ENCODE measurements at regions not wholly inside any gene's neighbourhood (a gene's known extent, or its start where the extent isn't known, plus 50 kb on each side); places are given as distances from the start of the nearest gene placed in this dataset.

DNA sequence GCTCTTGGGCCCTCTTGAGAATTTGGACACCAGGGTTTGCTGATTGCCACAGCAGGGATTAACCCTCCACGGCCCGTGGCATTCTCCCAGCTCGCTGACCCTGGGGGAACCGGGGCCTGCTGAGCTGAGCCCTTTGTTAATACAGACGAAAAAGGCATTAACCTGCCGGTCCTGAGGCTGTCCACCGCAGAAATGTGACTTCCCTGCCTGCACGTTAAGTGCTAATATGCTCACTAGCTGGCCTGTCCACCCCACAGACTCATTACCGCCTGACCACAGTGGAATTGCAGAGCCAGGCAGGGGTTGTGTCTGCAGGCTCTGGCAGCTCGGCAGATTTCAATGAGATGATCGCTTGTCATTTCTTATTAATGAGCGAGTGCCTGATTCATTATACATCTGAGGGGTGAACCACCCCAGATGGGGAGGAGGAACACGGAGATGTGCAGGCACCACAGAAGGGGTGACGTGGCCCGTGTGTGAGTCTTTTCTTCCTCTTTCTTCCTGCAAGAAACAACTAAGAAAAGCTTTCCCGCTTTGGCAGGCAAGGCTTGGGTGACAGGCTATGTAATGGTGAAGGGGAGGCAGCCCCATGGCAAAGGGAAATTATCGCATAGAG lies 126.0 kb downstream of the GLI2 start:
- Mint-ChIP-seq H3K4me3 (no peak overlapping the region), H3K27me3 (ENCODE audit: low read depth) (no peaks in the 10 kb centered on the region), H3K27ac (peak overlapping the region; percentile 33; the same call in 1 of the 2 replicates), H3K9me3 (no peaks in the 10 kb centered on the region), H3K36me3 (no peaks in the 10 kb centered on the region), H3K4me1 (peaks cover 71% of the 10 kb centered on the region)
- ATAC-seq, result no peak
- ChIA-PET CTCF (interaction anchor here (0.6 to 5.2 kb wide), 3 partner anchors 10 to 166 kb away, joined by 3 to 23 read pairs (median 4); no protein-coding TSS in a partner anchor), POLR2A (no interaction called here)
- TF ChIP-seq FOXP1 (CRISPR knock-in tag; IDR thresholded peaks at IDR 0.05; ENCODE audit: borderline replicate concordance) (no peak), SMAD3 (CRISPR knock-in tag; IDR thresholded peaks at IDR 0.05; ENCODE audit: borderline replicate concordance) (no peak), RORB (CRISPR knock-in tag; IDR thresholded peaks at IDR 0.05) (no peak), SOX15 (CRISPR knock-in tag; IDR thresholded peaks at IDR 0.05) (no peak), TEAD1 (CRISPR knock-in tag; IDR thresholded peaks at IDR 0.05) (no peak), SMAD4 (CRISPR knock-in tag; IDR thresholded peaks at IDR 0.05) (no peak), ATF2 (CRISPR knock-in tag; IDR thresholded peaks at IDR 0.05; ENCODE audit: borderline replicate concordance, low read depth) (no peak), PRDM15 (CRISPR knock-in tag; IDR thresholded peaks at IDR 0.05) (no peak), HMGA2 (CRISPR knock-in tag; IDR thresholded peaks at IDR 0.05) (no peak), ETV6 (CRISPR knock-in tag; IDR thresholded peaks at IDR 0.05) (no peak), JAZF1 (CRISPR knock-in tag; IDR thresholded peaks at IDR 0.05) (no peak), FOXK1 (CRISPR knock-in tag; IDR thresholded peaks at IDR 0.05) (no peak), ZNF232 (CRISPR knock-in tag; IDR thresholded peaks at IDR 0.05) (no peak)
- no peak for DNase-seq (ENCODE audit: low spot score)

DNA sequence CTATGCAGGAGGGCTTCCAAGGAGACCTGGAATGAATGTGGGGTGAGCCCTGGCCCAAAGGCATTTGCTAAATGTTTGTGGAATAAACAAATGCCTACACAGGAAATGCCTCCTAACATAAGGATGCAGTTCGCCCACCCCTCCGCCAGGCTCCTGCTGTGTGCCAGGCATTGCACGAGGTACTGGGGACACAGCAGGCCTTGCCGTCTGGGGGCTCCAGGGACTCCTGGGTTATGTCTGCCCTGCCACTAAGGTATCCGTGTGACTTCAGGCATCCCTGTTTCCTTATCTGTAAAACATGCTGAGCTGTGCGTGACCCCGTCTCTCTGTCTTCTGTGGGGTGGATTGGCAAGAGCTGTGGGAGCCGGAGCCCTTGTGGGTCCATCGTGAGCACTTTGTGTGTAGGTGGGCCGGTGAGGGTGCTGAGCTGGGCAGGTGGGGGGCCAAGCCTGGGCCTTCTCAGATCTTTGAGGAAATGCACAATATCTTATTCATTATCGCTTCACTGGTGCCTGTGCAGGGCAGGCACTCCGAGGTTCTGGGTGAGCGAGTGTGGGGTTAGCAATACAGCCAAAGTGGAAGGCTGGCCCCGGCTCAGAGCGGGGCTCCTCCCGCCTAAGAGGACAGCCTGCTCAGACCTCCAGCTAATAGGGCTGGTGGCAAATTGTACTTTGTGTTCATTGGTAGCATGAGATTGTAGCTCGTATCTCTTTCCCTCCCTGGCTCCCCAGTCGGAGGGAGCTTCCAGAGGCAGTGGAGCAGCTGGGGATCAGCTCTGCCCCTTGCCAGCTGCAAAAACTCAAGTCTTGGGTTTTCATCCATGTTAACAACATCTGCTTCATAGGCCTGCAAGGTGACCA lies 126.8 kb downstream of the GLI2 start:
- ATAC-seq (no peak), DNase-seq (ENCODE audit: low spot score) (no peak)
- H3K36me3 Mint-ChIP-seq, result no peaks in the 10 kb centered on the region
- 0 out of 2 replicates have a peak overlapping the region, but pooled peaks have one; percentile 33 for H3K27ac Mint-ChIP-seq
- no peaks in the 10 kb centered on the region for H3K27me3 Mint-ChIP-seq (ENCODE audit: low read depth)
- H3K4me3 Mint-ChIP-seq, result no peak overlapping the region
- H3K9me3 Mint-ChIP-seq, result no peaks in the 10 kb centered on the region
- CTCF ChIA-PET, result interaction anchor here (0.6 to 5.2 kb wide), 2 partner anchors 24 to 167 kb away, joined by 6 to 23 read pairs; no protein-coding TSS in a partner anchor
- peaks cover 73% of the 10 kb centered on the region for H3K4me1 Mint-ChIP-seq
- TF ChIP-seq MYBL2 (CRISPR knock-in tag; IDR thresholded peaks at IDR 0.05) (no peak), RORB (CRISPR knock-in tag; IDR thresholded peaks at IDR 0.05) (no peak), ZBTB21 (CRISPR knock-in tag; IDR thresholded peaks at IDR 0.05; ENCODE audit: borderline replicate concordance) (no peak), TEAD4 (CRISPR knock-in tag; IDR thresholded peaks at IDR 0.05) (no peak), AR (CRISPR knock-in tag; IDR thresholded peaks at IDR 0.05) (no peak), CREM (CRISPR knock-in tag; IDR thresholded peaks at IDR 0.05) (no peak), CBFB (CRISPR knock-in tag; IDR thresholded peaks at IDR 0.05; ENCODE audit: low read depth) (no peak), ETV6 (CRISPR knock-in tag; IDR thresholded peaks at IDR 0.05) (no peak), ZNF138 (CRISPR knock-in tag; conservative IDR thresholded peaks at IDR 0.05) (no peak), IRF1 (CRISPR knock-in tag; IDR thresholded peaks at IDR 0.05) (no peak), NFE2L1 (CRISPR knock-in tag; IDR thresholded peaks at IDR 0.05) (no peak), NR1H2 (CRISPR knock-in tag; IDR thresholded peaks at IDR 0.05) (no peak), JAZF1 (CRISPR knock-in tag; IDR thresholded peaks at IDR 0.05) (no peak), SOX15 (CRISPR knock-in tag; IDR thresholded peaks at IDR 0.05) (no peak)
- POLR2A ChIA-PET, result no interaction called here
